HepG2 (cell line): ENCODE measurements at regions not wholly inside any gene's neighbourhood (a gene's known extent, or its start where the extent isn't known, plus 50 kb on each side); places are given as distances from the start of the nearest gene placed in this dataset.

ENCODE experiments used
- ATAC-seq: fragments of 200-7000 bp; cut with Tn5 transposase; 3 replicates; pipeline ENCODE4 v1.9.1; 2020; ENCODE audit warnings: mild to moderate bottlenecking, moderate library complexity
- BruUV-seq: library from RNA; stranded (reverse); fragments of 400-500 nt; replicated peaks from 2 replicates; lab custom pipeline; 2021; lab: Mats Ljungman, UMichigan
- CTCF ChIA-PET: fragments of 300-600 bp; formaldehyde crosslinking; extraction: SDS; loops from one replicate; lab custom pipeline; 2021; ENCODE audit warnings: low total read pairs, inconsistent platforms, low intra/inter-chr PET ratio; lab: Yijun Ruan, JAX
- POLR2A ChIA-PET: fragments of 350-600 bp; sonication (Branson Sonifier 250); formaldehyde crosslinking; loops from one replicate; lab custom pipeline; 2020; ENCODE audit warnings: antibody characterized with exemption, inconsistent platforms; lab: Yijun Ruan, JAX
- DNase-seq: peaks from one replicate; pipeline ENCODE4 v3.0.0-alpha.2; 2015; ENCODE audit warnings: low spot score
- FAIRE-seq: peaks from 3 replicates; lab custom pipeline; 2011; peaks lifted over from hg19 to GRCh38; lab: Jason Lieb, UNC
- H2AFZ ChIP-seq: one replicate; pipeline ENCODE4 v1.6.1; 2011; ENCODE audit warnings: low read length, inconsistent platforms
- H3K27ac ChIP-seq: fragments of 300-600 bp; 3 replicates; pipeline ENCODE4 v1.8.0; 2011; ENCODE audit warnings: mixed run types, mild to moderate bottlenecking, mixed read lengths, low read length, inconsistent platforms; ENCODE audit not compliant: insufficient read depth; ENCODE audit errors: extremely low read length
- H3K27me3 ChIP-seq, 2 experiments: fragments of 200-600 bp in 1 of 2; 2 replicates in 1 of 2; 3 replicates in 1 of 2; pipeline versions ENCODE4 v1.6.0 to v1.8.0; 2011; ENCODE audit warnings: low read length in 2 of 2, mild to moderate bottlenecking in 2 of 2, moderate library complexity in 2 of 2, inconsistent platforms in 1 of 2; ENCODE audit not compliant: insufficient read depth in 2 of 2, control insufficient read depth in 1 of 2
- H3K36me3 ChIP-seq, 2 experiments: fragments of 200-600 bp in 1 of 2; replicated peaks in 1 of 2; 2 replicates in 1 of 2; 3 replicates in 1 of 2; pipeline versions ENCODE4 v1.5.1 to v1.8.0; 2011; ENCODE audit warnings: low read length in 2 of 2, inconsistent platforms in 1 of 2; ENCODE audit not compliant: insufficient read depth in 2 of 2, control insufficient read depth in 1 of 2
- H3K4me1 ChIP-seq: 2 replicates; pipeline ENCODE4 v1.5.1; 2012; ENCODE audit warnings: low read length, inconsistent platforms; ENCODE audit not compliant: insufficient read depth
- H3K4me2 ChIP-seq: 2 replicates; pipeline ENCODE4 v1.6.0; 2011; ENCODE audit warnings: low read depth, low read length, inconsistent platforms
- H3K4me3 ChIP-seq, 3 experiments: fragments of 200-600 bp in 1 of 3; sonication (generic), shearing (Covaris generic) in 1 of 3; replicated peaks in 1 of 3; 2 replicates each; pipeline ENCODE4 v1.5.1; 2011 to 2016; ENCODE audit warnings: low read length in 3 of 3, inconsistent platforms in 2 of 3, low read depth in 2 of 3, mild to moderate bottlenecking in 2 of 3, control low read depth in 1 of 3, mixed read lengths in 1 of 3; ENCODE audit not compliant: insufficient read depth in 1 of 3
- H3K79me2 ChIP-seq: one replicate; pipeline ENCODE4 v1.6.1; 2011; ENCODE audit warnings: low read length, inconsistent platforms; ENCODE audit not compliant: insufficient read depth
- H3K9ac ChIP-seq: 2 replicates; pipeline ENCODE4 v1.6.0; 2011; ENCODE audit warnings: mild to moderate bottlenecking, low read depth, low read length, inconsistent platforms; ENCODE audit not compliant: insufficient read depth
- H3K9me3 ChIP-seq: 2 replicates; pipeline ENCODE4 v1.5.1; 2012; ENCODE audit warnings: mild to moderate bottlenecking, low read length
- H4K20me1 ChIP-seq: 2 replicates; pipeline ENCODE4 v1.6.0; 2011; ENCODE audit warnings: inconsistent platforms, mild to moderate bottlenecking, low read length, moderate library complexity; ENCODE audit not compliant: insufficient read depth
- ARHGAP35 ChIP-seq: sonication (generic); formaldehyde crosslinking; IDR thresholded peaks from 2 replicates; pipeline ENCODE4 v1.9.0; 2022; ENCODE audit warnings: mild to moderate bottlenecking, inconsistent platforms, moderate library complexity, missing genetic modification reagents, borderline replicate concordance
- CEBPB ChIP-seq: IDR thresholded peaks from 2 replicates; pipeline ENCODE4 v1.6.1; 2011; ENCODE audit warnings: low read depth, low read length, improper control_type of control experiment, borderline replicate concordance
- FOXP1 ChIP-seq, 2 experiments: fragments of 450-650 bp in 1 of 2; IDR thresholded peaks; 2 replicates each; pipeline ENCODE4 v1.6.1; 2017 to 2018; ENCODE audit warnings: antibody characterized with exemption in 1 of 2
- MTF2 ChIP-seq: sonication (generic); formaldehyde crosslinking; IDR thresholded peaks from 2 replicates; pipeline ENCODE4 v1.5.0; 2020; ENCODE audit warnings: missing genetic modification reagents, borderline replicate concordance
- SALL1 ChIP-seq: sonication (generic); formaldehyde crosslinking; IDR thresholded peaks from 2 replicates; pipeline ENCODE4 v1.8.0; 2022; ENCODE audit warnings: mild to moderate bottlenecking, missing genetic modification reagents
- ZFP41 ChIP-seq: sonication (generic); formaldehyde crosslinking; IDR thresholded peaks from 2 replicates; pipeline ENCODE4 v1.4.0; 2020; ENCODE audit warnings: mild to moderate bottlenecking, missing genetic modification reagents, borderline replicate concordance
- ZNF33B ChIP-seq: sonication (generic); formaldehyde crosslinking; IDR thresholded peaks from 2 replicates; pipeline ENCODE4 v1.5.1; 2020; ENCODE audit warnings: mild to moderate bottlenecking, missing genetic modification reagents
- ZNF570 ChIP-seq: sonication (generic); formaldehyde crosslinking; IDR thresholded peaks from 2 replicates; pipeline ENCODE4 v1.4.0; 2020; ENCODE audit warnings: mild to moderate bottlenecking, missing genetic modification reagents, borderline replicate concordance
- ZNF598 ChIP-seq: sonication (generic); formaldehyde crosslinking; IDR thresholded peaks from 2 replicates; pipeline ENCODE4 v1.5.1; 2020; ENCODE audit warnings: mild to moderate bottlenecking, missing genetic modification reagents, borderline replicate concordance
- ZNF720 ChIP-seq: sonication (generic); formaldehyde crosslinking; IDR thresholded peaks from 2 replicates; pipeline ENCODE4 v1.4.0; 2020; ENCODE audit warnings: missing genetic modification reagents
- ZNF747 ChIP-seq: sonication (generic); formaldehyde crosslinking; IDR thresholded peaks from 2 replicates; pipeline ENCODE4 v1.8.1; 2023; ENCODE audit warnings: missing genetic modification reagents, mild to moderate bottlenecking, borderline replicate concordance
- ZSCAN12 ChIP-seq: sonication (generic); formaldehyde crosslinking; IDR thresholded peaks from 2 replicates; pipeline ENCODE4 v1.9.0; 2021; ENCODE audit warnings: mild to moderate bottlenecking, missing genetic modification reagents
- WGBS: methylation state at CpG from one replicate; pipeline ENCODE4 v1.1.6; 2017; ENCODE audit warnings: low lambda C conversion rate; 5-methylcytosine and 5-hydroxymethylcytosine counted together
- in situ Hi-C: cut with HindIII; loops from 2 replicates; pipeline ENCODE4 v1.10.0; 2017; ENCODE audit warnings: low pct_unique_long_range_greater_than_20kb; ENCODE audit not compliant: extremely low pct_ligation_motif_present
- intact Hi-C: fragments of 100-400 bp; cut with micrococcal nuclease; formaldehyde crosslinking; loops from one replicate; pipeline ENCODE4 v1.10.0; 2022; ENCODE audit not compliant: unreplicated experiment
- TF ChIP-seq, protein P1 (sequence below): IDR thresholded peaks from 2 replicates; pipeline ENCODE4 v1.6.1; 2016; ENCODE audit warnings: missing biosample characterization, missing genetic modification reagents, low read depth
- TF ChIP-seq, protein P2 (sequence below): sonication (generic); formaldehyde crosslinking; IDR thresholded peaks from 2 replicates; pipeline ENCODE4 v1.4.0; 2020; ENCODE audit warnings: missing genetic modification reagents
- TF ChIP-seq, protein P3 (sequence below): sonication (generic); formaldehyde crosslinking; IDR thresholded peaks from 2 replicates; pipeline ENCODE4 v1.5.0; 2020; ENCODE audit warnings: missing genetic modification reagents

DNA sequence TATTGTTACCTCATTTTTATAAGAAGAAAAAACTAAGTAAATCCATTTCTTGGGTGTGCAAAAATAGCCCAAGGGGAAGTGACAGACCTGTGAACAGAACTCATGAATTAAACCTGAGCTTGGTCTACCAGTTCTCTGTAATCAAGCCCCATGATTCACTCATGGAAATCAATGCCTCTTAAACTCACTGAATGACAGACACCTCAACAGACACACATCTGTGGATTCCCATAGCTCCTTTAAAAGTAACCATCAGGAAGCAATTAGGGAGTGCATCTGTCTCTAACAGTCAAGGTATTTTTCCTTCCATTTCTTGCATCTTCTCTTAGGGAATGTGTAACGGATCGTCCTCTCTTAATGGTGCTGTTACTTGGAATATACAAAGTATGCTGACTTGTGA lies 215.0 kb upstream of the EEA1 start:
- Histone ChIP-seq H3K27me3 (no peaks in the 10 kb centered on the region), H4K20me1 (no peaks in the 10 kb centered on the region), H2AFZ (no peak overlapping the region), H3K4me1 (peaks cover 36% of the 10 kb centered on the region), H3K4me2 (no peak overlapping the region), H3K36me3 (no peaks in the 10 kb centered on the region), H3K27ac (no peak overlapping the region)
- 96% methylated on average over 2 of the region's 2 CpGs for WGBS
- no peak for FAIRE-seq
- POLR2A ChIA-PET: interaction anchor here (1.9 kb wide), 1 partner anchor 9 kb away, joined by 5 read pairs; no protein-coding TSS in a partner anchor
- in situ Hi-C loops: loop anchor here (25.0 kb wide), 1 partner anchor 243 kb away; the partner anchor contains the start of gene NUDT4
- TF ChIP-seq ARHGAP35 (CRISPR knock-in tag): no peak
- TF ChIP-seq ZNF747 (CRISPR knock-in tag): no peak
- TF ChIP-seq ZSCAN12 (CRISPR knock-in tag): no peak
- TF ChIP-seq, all 625 proteins: peak for 0
- no peak for ATAC-seq
- Histone ChIP-seq H3K9ac (no peak overlapping the region), H3K4me3 (no peak overlapping the region), H3K9me3 (no peaks in the 10 kb centered on the region), H3K79me2 (no peaks in the 10 kb centered on the region)
- intact Hi-C loops: no loop called here
- CTCF ChIA-PET: no interaction called here
- no TSS peak for BruUV-seq
- DNase-seq: no peak

GRCh38 chr12:93145086-93145485 lies 216.0 kb upstream of the EEA1 start:
- peaks cover 27% of the 10 kb centered on the region for H3K4me1 ChIP-seq
- DNase-seq (no peak), ATAC-seq (no peak), FAIRE-seq (no peak)
- ChIA-PET POLR2A (interaction anchor here (1.9 kb wide), 1 partner anchor 10 kb away, joined by 5 read pairs; no protein-coding TSS in a partner anchor), CTCF (no interaction called here)
- H2AFZ ChIP-seq: no peak overlapping the region
- TF ChIP-seq CEBPB (no peak), ZNF33B (CRISPR knock-in tag) (no peak), FOXP1 (IDR thresholded peaks at IDR 0.05) (no peak), FOXP1 (CRISPR knock-in tag; IDR thresholded peaks at IDR 0.05) (no peak), ZNF720 (CRISPR knock-in tag) (no peak), SALL1 (CRISPR knock-in tag) (no peak), ZNF598 (no peak), MTF2 (CRISPR knock-in tag) (no peak), ZNF570 (CRISPR knock-in tag) (no peak), ZFP41 (CRISPR knock-in tag) (no peak)
- TF ChIP-seq, protein P1, sequence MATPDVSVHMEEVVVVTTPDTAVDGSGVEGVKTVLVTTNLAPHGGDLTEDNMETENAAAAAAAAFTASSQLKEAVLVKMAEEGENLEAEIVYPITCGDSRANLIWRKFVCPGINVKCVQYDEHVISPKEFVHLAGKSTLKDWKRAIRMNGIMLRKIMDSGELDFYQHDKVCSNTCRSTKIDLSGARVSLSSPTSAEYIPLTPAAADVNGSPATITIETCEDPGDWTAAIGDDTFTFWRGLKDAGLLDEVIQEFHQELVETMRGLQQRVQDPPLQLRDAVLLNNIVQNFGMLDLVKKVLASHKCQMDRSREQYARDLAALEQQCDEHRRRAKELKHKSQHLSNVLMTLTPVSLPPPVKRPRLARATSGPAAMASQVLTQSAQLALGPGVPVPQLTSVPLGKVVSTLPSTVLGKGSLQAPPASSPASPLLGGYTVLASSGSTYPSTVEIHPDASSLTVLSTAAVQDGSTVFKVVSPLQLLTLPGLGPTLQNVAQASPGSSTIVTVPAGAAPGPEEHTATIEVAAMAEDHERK: no peak
- TF ChIP-seq, protein P2, sequence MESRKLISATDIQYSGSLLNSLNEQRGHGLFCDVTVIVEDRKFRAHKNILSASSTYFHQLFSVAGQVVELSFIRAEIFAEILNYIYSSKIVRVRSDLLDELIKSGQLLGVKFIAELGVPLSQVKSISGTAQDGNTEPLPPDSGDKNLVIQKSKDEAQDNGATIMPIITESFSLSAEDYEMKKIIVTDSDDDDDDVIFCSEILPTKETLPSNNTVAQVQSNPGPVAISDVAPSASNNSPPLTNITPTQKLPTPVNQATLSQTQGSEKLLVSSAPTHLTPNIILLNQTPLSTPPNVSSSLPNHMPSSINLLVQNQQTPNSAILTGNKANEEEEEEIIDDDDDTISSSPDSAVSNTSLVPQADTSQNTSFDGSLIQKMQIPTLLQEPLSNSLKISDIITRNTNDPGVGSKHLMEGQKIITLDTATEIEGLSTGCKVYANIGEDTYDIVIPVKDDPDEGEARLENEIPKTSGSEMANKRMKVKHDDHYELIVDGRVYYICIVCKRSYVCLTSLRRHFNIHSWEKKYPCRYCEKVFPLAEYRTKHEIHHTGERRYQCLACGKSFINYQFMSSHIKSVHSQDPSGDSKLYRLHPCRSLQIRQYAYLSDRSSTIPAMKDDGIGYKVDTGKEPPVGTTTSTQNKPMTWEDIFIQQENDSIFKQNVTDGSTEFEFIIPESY: no peak
- TF ChIP-seq, protein P3, sequence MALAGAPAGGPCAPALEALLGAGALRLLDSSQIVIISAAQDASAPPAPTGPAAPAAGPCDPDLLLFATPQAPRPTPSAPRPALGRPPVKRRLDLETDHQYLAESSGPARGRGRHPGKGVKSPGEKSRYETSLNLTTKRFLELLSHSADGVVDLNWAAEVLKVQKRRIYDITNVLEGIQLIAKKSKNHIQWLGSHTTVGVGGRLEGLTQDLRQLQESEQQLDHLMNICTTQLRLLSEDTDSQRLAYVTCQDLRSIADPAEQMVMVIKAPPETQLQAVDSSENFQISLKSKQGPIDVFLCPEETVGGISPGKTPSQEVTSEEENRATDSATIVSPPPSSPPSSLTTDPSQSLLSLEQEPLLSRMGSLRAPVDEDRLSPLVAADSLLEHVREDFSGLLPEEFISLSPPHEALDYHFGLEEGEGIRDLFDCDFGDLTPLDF (CRISPR knock-in tag): no peak
- H3K27ac ChIP-seq: no peak overlapping the region
- in situ Hi-C loops: loop anchor here (25.0 kb wide), 1 partner anchor 242 kb away; the partner anchor contains the start of gene NUDT4
- BruUV-seq: no TSS peak
- intact Hi-C loops: no loop called here
- no peak overlapping the region for H3K4me2 ChIP-seq
- no peak overlapping the region for H3K4me3 ChIP-seq
- WGBS: 67% methylated on average over 5 of the region's 5 CpGs
- H3K79me2 ChIP-seq: no peaks in the 10 kb centered on the region
- no peaks in the 10 kb centered on the region for H4K20me1 ChIP-seq
- no peaks in the 10 kb centered on the region for H3K27me3 ChIP-seq
- no peaks in the 10 kb centered on the region for H3K9me3 ChIP-seq
- no peak overlapping the region for H3K9ac ChIP-seq
- H3K36me3 ChIP-seq: no peaks in the 10 kb centered on the region
